ENCODE measurements at regions not wholly inside any gene's neighbourhood (a gene's known extent, or its start where the extent isn't known, plus 50 kb on each side); places are given as distances from the start of the nearest gene placed in this dataset.

DNA sequence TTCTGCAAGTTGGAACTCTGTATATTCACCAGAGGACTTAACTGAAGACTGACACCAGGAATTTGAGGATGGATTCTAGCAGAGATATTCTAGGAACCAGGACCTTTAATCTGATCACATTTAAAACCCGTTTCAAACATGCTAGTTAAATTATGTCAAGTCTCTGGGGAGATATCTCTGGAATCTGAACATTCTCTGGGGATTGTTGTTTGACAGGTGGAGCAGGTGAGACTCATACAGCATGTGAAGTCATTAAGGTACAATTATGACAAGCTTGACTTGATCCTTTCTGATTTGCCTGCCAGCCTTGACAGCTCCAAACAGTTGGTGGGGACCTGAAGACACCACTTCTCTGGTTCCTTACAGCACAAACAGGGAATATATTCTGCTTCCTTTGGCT, 100.3 kb downstream of the FAT3 start (continued):
- TF ChIP-seq, protein P1, sequence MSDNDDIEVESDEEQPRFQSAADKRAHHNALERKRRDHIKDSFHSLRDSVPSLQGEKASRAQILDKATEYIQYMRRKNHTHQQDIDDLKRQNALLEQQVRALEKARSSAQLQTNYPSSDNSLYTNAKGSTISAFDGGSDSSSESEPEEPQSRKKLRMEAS (IDR thresholded peaks at IDR 0.05) = no peak
- no peak for TF ChIP-seq POLR2AphosphoS5 (IDR thresholded peaks at IDR 0.05; ENCODE audit: low read depth, low read length)
- TF ChIP-seq KDM4A (IDR thresholded peaks at IDR 0.05; ENCODE audit: low read depth, low read length, severe bottlenecking) = no peak
- no peak for TF ChIP-seq TAF7 (optimal IDR thresholded peaks at IDR 0.05; ENCODE audit: borderline replicate concordance, low read depth, low read length)
- no peak for TF ChIP-seq BRCA1 (IDR thresholded peaks at IDR 0.05; ENCODE audit: low read depth, low read length)
- no peak for TF ChIP-seq SUZ12 (IDR thresholded peaks at IDR 0.05; ENCODE audit: low read length)
- no peak for TF ChIP-seq EZH2 (IDR thresholded peaks at IDR 0.05; ENCODE audit: low read depth, low read length, severe bottlenecking)
- no peak for TF ChIP-seq CTBP2 (IDR thresholded peaks at IDR 0.05; ENCODE audit: borderline replicate concordance, insufficient read depth, insufficient read length, low read length)
